ENCODE measurements at regions not wholly inside any gene's neighbourhood (a gene's known extent, or its start where the extent isn't known, plus 50 kb on each side); places are given as distances from the start of the nearest gene placed in this dataset.
"Not testable (repeated sequence)": the region's sequence is repeated elsewhere in the genome, so short reads cannot be mapped to it uniquely, and the experiment has no call there.

DNA sequence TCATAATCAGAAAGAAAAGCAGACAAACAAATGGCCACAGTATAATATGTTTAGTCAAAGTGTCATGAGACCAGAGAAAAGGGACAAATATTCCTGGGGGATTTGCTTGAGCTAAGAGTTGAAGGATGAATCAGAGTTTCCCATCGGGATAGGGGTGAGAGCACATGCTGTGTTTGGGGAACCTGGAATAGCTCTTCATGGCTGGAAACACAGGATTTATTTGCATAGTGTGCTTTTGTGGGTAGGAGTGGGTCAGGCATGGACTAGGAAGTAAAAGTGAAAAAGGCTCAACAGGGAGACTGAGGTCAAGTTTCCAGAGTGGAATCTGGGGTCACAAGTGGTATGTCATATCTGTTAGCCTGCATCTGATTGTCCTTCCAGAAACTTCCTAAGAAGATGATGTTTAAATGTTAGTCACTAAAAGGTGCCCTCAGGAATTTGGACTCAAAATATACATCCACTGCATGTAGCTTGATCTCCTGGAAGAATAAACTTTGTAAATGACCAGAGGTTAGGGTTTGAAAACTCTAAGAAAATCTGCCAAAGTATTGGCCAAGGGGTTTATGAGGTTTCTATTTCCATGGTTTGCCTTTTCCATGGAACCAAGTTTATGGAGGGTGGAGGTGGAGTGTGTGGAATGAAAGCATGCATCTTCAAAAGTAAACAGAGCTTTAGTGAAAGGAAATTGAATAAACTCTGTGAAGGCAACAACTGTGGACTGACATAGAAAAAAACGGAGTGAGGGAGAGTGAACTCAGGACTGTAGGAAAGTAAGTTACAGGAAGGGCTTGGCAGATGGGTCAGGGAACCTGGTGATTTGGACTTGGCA lies 344.6 kb downstream of the C12orf75 start:
- Histone ChIP-seq H3K27ac (no peak overlapping the region), H3K27me3 (no peaks in the 10 kb centered on the region), H4K20me1 (no peaks in the 10 kb centered on the region), H3K4me1 (no peaks in the 10 kb centered on the region), H3K36me3 (no peaks in the 10 kb centered on the region), H3K4me3 (no peak overlapping the region), H3K9me3 (replicated peaks in 1 of 11) (peaks cover 2 to 14% (median 9%) of the 10 kb centered on the region in 11 experiments; a peak in 16 of 22 replicates), H3K4me2 (no peak overlapping the region), H3K9ac (no peak overlapping the region)
- no peak for TF ChIP-seq Cebpa-rat (IDR thresholded peaks at IDR 0.05)

DNA sequence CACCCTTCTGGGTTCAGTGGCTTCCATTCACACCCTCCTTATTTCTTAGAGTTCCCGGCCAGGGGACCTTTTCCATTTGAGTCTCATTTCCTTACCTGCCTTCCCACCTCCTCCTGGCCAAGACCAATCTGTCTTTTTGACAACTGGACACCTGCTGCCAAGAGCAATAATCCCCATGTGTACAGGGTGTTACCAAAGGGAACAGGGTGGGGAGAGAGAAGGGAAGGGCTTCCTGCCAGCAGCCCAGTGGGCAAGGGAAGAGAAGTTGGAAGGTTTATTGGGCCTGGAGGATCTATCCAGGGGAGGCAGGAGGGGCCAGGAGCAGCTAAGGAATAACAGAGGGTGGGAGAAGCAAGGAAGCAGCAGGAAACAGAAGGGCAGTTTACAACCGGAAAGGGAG lies 346.2 kb downstream of the C12orf75 start:
- Histone ChIP-seq H3K4me2 (no peak overlapping the region), H3K27ac (no peak overlapping the region), H3K27me3 (no peaks in the 10 kb centered on the region), H3K36me3 (no peaks in the 10 kb centered on the region), H3K9ac (no peak overlapping the region), H3K4me3 (no peak overlapping the region), H3K4me1 (no peaks in the 10 kb centered on the region), H3K9me3 (replicated peaks in 1 of 11) (0 out of 22 replicates have a peak, but pooled peaks cover 0 to 5% (median 0%) of the 10 kb centered on the region in 11 experiments), H4K20me1 (no peaks in the 10 kb centered on the region)
- TF ChIP-seq Cebpa-rat (IDR thresholded peaks at IDR 0.05), result no peak

DNA sequence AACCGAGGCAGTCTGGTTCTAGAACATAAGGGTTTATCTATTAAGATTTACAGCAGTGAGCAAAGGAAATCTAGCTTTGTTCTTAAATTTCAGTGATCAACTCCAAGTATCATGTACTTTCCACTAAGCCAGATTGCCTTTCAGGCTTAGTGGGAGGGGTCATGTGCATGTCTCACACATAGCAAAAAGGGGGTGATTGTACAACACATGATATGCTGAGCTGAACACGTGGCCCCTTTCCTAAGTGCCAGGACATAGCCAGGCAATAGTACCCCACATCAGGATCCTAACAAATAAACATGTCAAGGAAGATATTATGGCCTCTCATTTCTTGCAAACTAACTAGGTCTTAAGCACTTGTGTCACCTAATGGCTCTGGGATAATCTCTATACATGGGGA lies 347.2 kb downstream of the C12orf75 start:
- no peak overlapping the region for H3K27ac ChIP-seq
- no peaks in the 10 kb centered on the region for H3K4me1 ChIP-seq
- no peak overlapping the region for H3K9ac ChIP-seq
- H4K20me1 ChIP-seq, result no peaks in the 10 kb centered on the region
- no peaks in the 10 kb centered on the region for H3K27me3 ChIP-seq
- TF ChIP-seq Cebpa-rat (IDR thresholded peaks at IDR 0.05), result no peak
- H3K36me3 ChIP-seq, result no peaks in the 10 kb centered on the region
- H3K4me2 ChIP-seq, result no peak overlapping the region
- no peak overlapping the region for H3K4me3 ChIP-seq
- 0 out of 22 replicates have a peak, but pooled peaks cover 0 to 5% (median 0%) of the 10 kb centered on the region in 11 experiments for H3K9me3 ChIP-seq (replicated peaks in 1 of 11)

DNA sequence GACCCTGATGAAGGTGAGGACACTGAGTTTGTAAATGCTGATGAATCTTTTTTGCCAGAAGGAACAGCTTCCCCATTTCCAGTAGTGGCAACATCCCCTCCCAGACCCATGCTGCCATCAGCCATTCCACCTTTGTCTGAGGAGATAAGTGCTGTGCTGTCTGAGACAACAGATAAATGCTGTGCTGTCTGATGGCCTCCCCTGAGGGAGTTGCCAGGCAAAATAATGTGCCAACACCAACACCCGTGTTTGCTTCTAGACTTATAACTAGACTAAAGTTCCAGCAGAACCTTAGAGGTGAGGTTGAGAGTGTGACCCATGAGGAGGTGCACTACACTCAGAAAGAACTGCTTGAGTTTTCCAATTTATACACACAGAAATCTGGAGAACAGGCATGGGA lies 349.5 kb downstream of the C12orf75 start:
- no peak for TF ChIP-seq Cebpa-rat (IDR thresholded peaks at IDR 0.05)
- Histone ChIP-seq H3K27ac (no peak overlapping the region), H3K27me3 (no peaks in the 10 kb centered on the region)

DNA sequence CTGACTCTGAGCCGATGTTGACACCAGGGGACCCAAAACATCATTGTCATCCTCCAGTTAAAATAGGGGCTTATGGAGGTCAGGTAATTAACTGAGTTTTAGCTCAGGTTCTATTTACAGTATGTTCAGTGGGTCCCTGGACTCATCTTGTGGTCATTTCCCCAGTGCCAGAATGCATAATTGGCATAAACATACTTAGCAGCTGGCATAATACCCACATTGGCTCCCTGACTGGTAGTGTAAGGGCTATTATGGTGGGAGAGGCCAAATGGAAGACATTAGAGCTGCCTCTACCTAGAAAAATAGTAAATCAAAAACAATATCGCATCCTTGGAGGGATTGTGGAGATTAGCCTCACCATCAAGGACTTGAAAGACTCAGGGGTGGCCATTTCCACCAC lies 350.9 kb downstream of the C12orf75 start:
- TF ChIP-seq Cebpa-rat (IDR thresholded peaks at IDR 0.05), result no peak
- H3K27me3 ChIP-seq, result no peaks in the 10 kb centered on the region
- no peaks in the 10 kb centered on the region for H3K9me3 ChIP-seq (replicated peaks in 1 of 11)
- H3K4me3 ChIP-seq, result no peak overlapping the region
- H3K4me1 ChIP-seq, result no peaks in the 10 kb centered on the region
- no peak overlapping the region for H3K27ac ChIP-seq
- no peaks in the 10 kb centered on the region for H3K36me3 ChIP-seq
- no peak overlapping the region for H3K9ac ChIP-seq
- no peak overlapping the region for H3K4me2 ChIP-seq
- H4K20me1 ChIP-seq, result no peaks in the 10 kb centered on the region

More for the DNA sequence above, 349.5 kb downstream of the C12orf75 start:
- Histone ChIP-seq H3K4me2 (no peak overlapping the region), H3K4me1 (no peaks in the 10 kb centered on the region), H3K36me3 (no peaks in the 10 kb centered on the region), H3K9me3 (replicated peaks in 1 of 11) (no peaks in the 10 kb centered on the region), H3K9ac (no peak overlapping the region), H3K4me3 (no peak overlapping the region), H4K20me1 (no peaks in the 10 kb centered on the region)

DNA sequence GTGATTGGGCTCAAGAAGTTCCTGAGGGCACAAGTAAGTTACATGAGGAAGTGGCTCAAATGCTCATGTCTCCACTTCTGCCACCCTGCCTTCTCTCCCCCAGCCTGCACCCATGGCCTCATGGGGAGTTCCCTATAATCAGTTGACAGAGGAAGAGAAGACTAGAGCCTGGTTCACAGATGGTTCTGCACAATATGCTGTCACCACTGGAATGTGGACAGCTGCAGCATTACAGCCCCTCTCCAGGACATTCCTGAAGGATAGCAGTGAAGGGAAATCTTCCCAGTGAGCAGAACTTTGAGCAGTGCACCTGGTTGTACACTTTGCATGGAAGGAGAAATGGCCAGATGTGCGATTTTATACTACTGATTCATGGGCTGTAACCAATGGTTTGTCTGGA lies 352.3 kb downstream of the C12orf75 start:
- not testable (repeated sequence) for H3K4me2 ChIP-seq; H3K4me1 ChIP-seq; H3K4me3 ChIP-seq; H3K27ac ChIP-seq; H4K20me1 ChIP-seq; H3K27me3 ChIP-seq; H3K9ac ChIP-seq; H3K9me3 ChIP-seq (replicated peaks in 1 of 11); H3K36me3 ChIP-seq

DNA sequence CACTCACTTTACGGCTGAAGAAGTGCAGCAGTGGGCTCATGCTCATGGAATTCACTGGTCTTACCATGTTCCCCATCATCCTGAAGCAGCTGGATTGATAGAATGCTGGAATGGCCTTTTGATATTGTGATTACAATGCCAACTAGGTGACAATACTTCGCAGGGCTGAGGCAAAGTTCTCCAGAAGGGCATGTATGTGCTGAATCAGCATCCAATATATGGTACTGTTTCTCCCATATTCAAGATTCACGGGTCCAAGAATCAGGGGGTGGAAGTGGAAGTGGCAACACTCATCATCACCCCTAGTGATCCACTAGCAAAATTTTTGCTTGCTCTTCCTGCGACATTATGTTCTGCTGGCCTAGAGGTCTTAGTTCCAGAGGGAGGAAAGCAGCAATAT lies 353.3 kb downstream of the C12orf75 start:
- not testable (repeated sequence) for H3K4me2 ChIP-seq; H3K36me3 ChIP-seq; H3K9me3 ChIP-seq (replicated peaks in 1 of 11); H4K20me1 ChIP-seq; H3K27me3 ChIP-seq; H3K4me3 ChIP-seq; H3K4me1 ChIP-seq; H3K9ac ChIP-seq; H3K27ac ChIP-seq

DNA sequence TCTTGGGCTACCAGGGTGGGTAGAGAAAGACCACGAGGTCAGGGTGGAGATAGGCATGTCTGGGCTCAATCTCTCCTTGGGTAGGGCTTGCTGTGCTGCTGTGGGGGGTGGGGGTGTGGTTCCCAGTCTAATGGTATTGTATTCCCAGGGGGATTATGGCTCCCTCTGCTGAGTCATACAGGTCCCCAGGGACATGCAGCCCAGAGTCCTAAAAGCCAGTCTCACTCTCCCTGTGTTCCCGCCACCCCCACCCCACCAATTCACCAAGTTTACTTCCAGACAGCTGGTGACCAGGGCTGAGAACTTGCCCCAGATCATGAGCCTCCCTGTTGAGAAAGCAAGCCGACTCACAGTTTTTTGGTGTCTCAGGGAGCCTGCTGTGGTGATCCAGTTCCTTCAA lies 367.6 kb downstream of the C12orf75 start:
- no peak overlapping the region for H3K4me2 ChIP-seq
- no peaks in the 10 kb centered on the region for H3K4me1 ChIP-seq
- TF ChIP-seq Cebpa-rat (IDR thresholded peaks at IDR 0.05), result no peak
- no peak overlapping the region for H3K27ac ChIP-seq
- no peaks in the 10 kb centered on the region for H3K36me3 ChIP-seq
- no peak overlapping the region for H3K4me3 ChIP-seq
- no peaks in the 10 kb centered on the region for H4K20me1 ChIP-seq
- no peaks in the 10 kb centered on the region for H3K27me3 ChIP-seq
- H3K9me3 ChIP-seq (replicated peaks in 1 of 11), result peaks cover 7 to 42% (median 21%) of the 10 kb centered on the region in 11 experiments
- no peak overlapping the region for H3K9ac ChIP-seq

DNA sequence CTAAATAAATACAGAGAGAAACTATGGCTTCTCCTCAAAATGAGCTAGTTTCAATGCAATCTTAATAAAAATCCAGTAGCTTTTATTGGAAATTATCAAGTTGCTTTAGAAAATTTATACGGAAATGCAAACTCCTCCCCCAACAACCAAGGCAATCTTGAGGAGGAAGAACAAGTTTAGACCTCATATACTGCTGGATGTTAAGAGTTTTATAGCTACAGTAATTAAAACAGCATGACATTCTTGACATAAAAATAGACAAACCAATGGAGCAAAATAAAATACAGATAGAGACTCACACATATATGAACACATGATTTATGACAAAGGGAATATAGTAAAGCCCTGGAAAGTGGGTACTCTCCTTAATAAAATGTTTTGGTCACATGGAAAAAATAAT lies 368.7 kb downstream of the C12orf75 start:
- Histone ChIP-seq H3K27ac (no peak overlapping the region), H3K4me2 (no peak overlapping the region)
- TF ChIP-seq Cebpa-rat (IDR thresholded peaks at IDR 0.05), result no peak

DNA sequence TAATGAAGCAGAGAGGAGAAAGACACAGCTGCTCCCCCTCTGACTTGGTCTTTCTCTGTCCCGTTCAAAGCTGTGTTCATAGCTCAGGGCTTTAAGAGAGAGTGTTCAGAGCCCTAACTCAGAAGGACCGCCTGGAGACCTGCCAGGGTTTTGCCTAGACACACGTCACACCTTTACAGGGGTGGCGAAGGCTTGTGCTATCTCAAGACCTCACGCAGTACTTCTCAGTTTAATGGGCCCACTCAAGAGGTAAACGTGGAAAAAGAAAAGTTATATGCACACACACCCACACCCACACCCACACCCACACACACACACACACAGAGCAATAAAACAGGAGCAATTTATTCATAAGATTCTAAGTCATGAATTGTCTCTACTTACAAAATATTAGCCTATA lies 374.3 kb downstream of the C12orf75 start:
- H3K9ac ChIP-seq, result no peak overlapping the region
- no peaks in the 10 kb centered on the region for H3K4me1 ChIP-seq
- peaks cover 0 to 8% (median 0%) of the 10 kb centered on the region in 11 experiments; a peak in 1 of 22 replicates for H3K9me3 ChIP-seq (replicated peaks in 1 of 11)
- H3K4me2 ChIP-seq, result no peak overlapping the region
- H3K27ac ChIP-seq, result no peak overlapping the region
- no peak for TF ChIP-seq Cebpa-rat (IDR thresholded peaks at IDR 0.05)
- H4K20me1 ChIP-seq, result no peaks in the 10 kb centered on the region
- no peak overlapping the region for H3K4me3 ChIP-seq
- no peaks in the 10 kb centered on the region for H3K27me3 ChIP-seq
- no peaks in the 10 kb centered on the region for H3K36me3 ChIP-seq

More for the DNA sequence above, 368.7 kb downstream of the C12orf75 start:
- H3K9ac ChIP-seq, result no peak overlapping the region
- no peaks in the 10 kb centered on the region for H3K4me1 ChIP-seq
- H3K27me3 ChIP-seq, result no peaks in the 10 kb centered on the region
- no peaks in the 10 kb centered on the region for H4K20me1 ChIP-seq
- H3K9me3 ChIP-seq (replicated peaks in 1 of 11), result peaks cover 7 to 39% (median 21%) of the 10 kb centered on the region in 11 experiments
- no peaks in the 10 kb centered on the region for H3K36me3 ChIP-seq
- H3K4me3 ChIP-seq, result no peak overlapping the region

All from BLaER1 treated with 17β-estradiol and CSF1 and Interleukin-3, amounts not matched to agents 10 nM and 100 nM (cell line).